SK-N-SH treated with all-trans-retinoic acid at 6 μM for 48 hours (cell line): ENCODE measurements at regions not wholly inside any gene's neighbourhood (a gene's known extent, or its start where the extent isn't known, plus 50 kb on each side); places are given as distances from the start of the nearest gene placed in this dataset.

ENCODE experiments used
- ATAC-seq: fragments of 200-7000 bp; cut with Tn5 transposase; 3 replicates; pipeline ENCODE4 v1.9.1; 2020; ENCODE audit warnings: mild to moderate bottlenecking, moderate library complexity
- BACH2 ChIP-seq: fragments of 250-450 bp; sonication (Bioruptor Pico); IDR thresholded peaks from 2 replicates; pipeline ENCODE4 v1.9.0; 2021; ENCODE audit warnings: mild to moderate bottlenecking, borderline replicate concordance
- CSDC2 ChIP-seq: fragments of 250-450 bp; sonication (Bioruptor Pico); IDR thresholded peaks from 2 replicates; pipeline ENCODE4 v1.5.0; 2020; ENCODE audit warnings: mild to moderate bottlenecking, moderate library complexity
- CSRNP3 ChIP-seq: fragments of 250-450 bp; sonication (Bioruptor Pico); IDR thresholded peaks from 2 replicates; pipeline ENCODE4 v1.5.1; 2021; ENCODE audit warnings: mild to moderate bottlenecking, moderate library complexity
- ESRRG ChIP-seq: fragments of 250-450 bp; sonication (Bioruptor Pico); IDR thresholded peaks from 2 replicates; pipeline ENCODE4 v1.6.1; 2021; ENCODE audit warnings: mild to moderate bottlenecking
- GLIS3 ChIP-seq: fragments of 250-450 bp; sonication (Bioruptor Pico); IDR thresholded peaks from 2 replicates; pipeline ENCODE4 v1.5.0; 2020; ENCODE audit warnings: mild to moderate bottlenecking, moderate library complexity
- ISL1 ChIP-seq: fragments of 250-450 bp; sonication (Bioruptor Pico); IDR thresholded peaks from 2 replicates; pipeline ENCODE4 v2.1.2; 2022; ENCODE audit warnings: mild to moderate bottlenecking, moderate library complexity
- OSR1 ChIP-seq: fragments of 250-450 bp; sonication (Bioruptor Pico); IDR thresholded peaks from 2 replicates; pipeline ENCODE4 v1.8.0; 2022; ENCODE audit warnings: moderate library complexity, mild to moderate bottlenecking, inconsistent platforms
- PPARA ChIP-seq: fragments of 250-450 bp; sonication (Bioruptor Pico); IDR thresholded peaks from 2 replicates; pipeline ENCODE4 v1.5.0; 2020; ENCODE audit warnings: mild to moderate bottlenecking, borderline replicate concordance
- RARB ChIP-seq: fragments of 250-450 bp; sonication (Bioruptor Pico); IDR thresholded peaks from 2 replicates; pipeline ENCODE4 v1.8.0; 2021; ENCODE audit warnings: mild to moderate bottlenecking, moderate library complexity
- TCF4 ChIP-seq: fragments of 250-450 bp; sonication (Bioruptor Pico); IDR thresholded peaks from 2 replicates; pipeline ENCODE4 v1.8.0; 2021; ENCODE audit warnings: mild to moderate bottlenecking, moderate library complexity, borderline replicate concordance
- TOX ChIP-seq: fragments of 250-450 bp; sonication (Bioruptor Pico); IDR thresholded peaks from 2 replicates; pipeline ENCODE4 v1.8.0; 2021; ENCODE audit warnings: mild to moderate bottlenecking, moderate library complexity, borderline replicate concordance
- TSHZ2 ChIP-seq: fragments of 250-450 bp; sonication (Bioruptor Pico); IDR thresholded peaks from 2 replicates; pipeline ENCODE4 v1.5.0; 2020; ENCODE audit warnings: mild to moderate bottlenecking, moderate library complexity
- ZC3H10 ChIP-seq: fragments of 250-450 bp; sonication (Bioruptor Pico); IDR thresholded peaks from 2 replicates; pipeline ENCODE4 v1.5.1; 2021; ENCODE audit warnings: mild to moderate bottlenecking, moderate library complexity
- ZFP3 ChIP-seq: fragments of 250-450 bp; sonication (Bioruptor Pico); IDR thresholded peaks from 2 replicates; pipeline ENCODE4 v1.5.0; 2020; ENCODE audit warnings: mild to moderate bottlenecking, moderate library complexity
- ZFP30 ChIP-seq: fragments of 450-650 bp; formaldehyde crosslinking; IDR thresholded peaks from 2 replicates; pipeline ENCODE4 v1.5.0; 2022; ENCODE audit warnings: mild to moderate bottlenecking, moderate library complexity
- ZNF565 ChIP-seq: fragments of 450-650 bp; formaldehyde crosslinking; conservative IDR thresholded peaks from 2 replicates; pipeline ENCODE4 v1.5.0; 2020; ENCODE audit warnings: low read depth, mild to moderate bottlenecking, moderate library complexity
- ZNF70 ChIP-seq: fragments of 450-650 bp; formaldehyde crosslinking; IDR thresholded peaks from 2 replicates; pipeline ENCODE4 v1.5.0; 2020; ENCODE audit warnings: mild to moderate bottlenecking, moderate library complexity
- TF ChIP-seq, protein P1 (sequence below): fragments of 250-450 bp; sonication (Bioruptor Pico); IDR thresholded peaks from 2 replicates; pipeline ENCODE4 v1.8.0; 2020; ENCODE audit warnings: mild to moderate bottlenecking, moderate library complexity, borderline replicate concordance
- TF ChIP-seq, protein P2 (sequence below): fragments of 250-450 bp; sonication (Bioruptor Pico); IDR thresholded peaks from 2 replicates; pipeline ENCODE4 v1.8.0; 2021; ENCODE audit warnings: low read depth, mild to moderate bottlenecking, moderate library complexity, borderline replicate concordance
- TF ChIP-seq, protein P3 (sequence below): fragments of 250-450 bp; sonication (Bioruptor Pico); IDR thresholded peaks from 2 replicates; pipeline ENCODE4 v1.5.1; 2020; ENCODE audit warnings: low read depth, mild to moderate bottlenecking, moderate library complexity

DNA sequence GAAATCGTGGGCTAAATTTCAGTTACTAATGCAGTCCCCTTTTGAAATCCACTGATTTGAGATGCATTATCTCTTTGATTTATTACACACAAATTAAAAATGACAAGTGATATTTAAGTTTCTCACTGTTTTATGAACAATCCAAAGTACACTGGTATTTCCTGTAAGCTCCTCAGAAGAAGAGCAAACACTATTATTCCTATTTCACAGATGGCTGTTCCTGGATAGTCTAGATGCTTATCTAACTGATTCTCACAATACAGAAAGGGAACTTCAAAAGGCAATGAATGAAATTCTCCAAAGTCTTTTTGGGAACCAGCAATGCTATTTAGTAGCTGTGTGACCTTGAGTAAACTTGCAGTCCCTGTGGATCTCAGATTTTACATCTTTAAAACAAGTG, 404.7 kb upstream of the DAB2 start:
- no peak for ATAC-seq
- TF ChIP-seq GLIS3 (CRISPR knock-in tag), result no peak
- no peak for TF ChIP-seq ZNF565
- no peak for TF ChIP-seq BACH2 (CRISPR knock-in tag)
- no peak for TF ChIP-seq PPARA (CRISPR knock-in tag)
- TF ChIP-seq ESRRG (CRISPR knock-in tag), result no peak
- no peak for TF ChIP-seq OSR1 (CRISPR knock-in tag)

DNA sequence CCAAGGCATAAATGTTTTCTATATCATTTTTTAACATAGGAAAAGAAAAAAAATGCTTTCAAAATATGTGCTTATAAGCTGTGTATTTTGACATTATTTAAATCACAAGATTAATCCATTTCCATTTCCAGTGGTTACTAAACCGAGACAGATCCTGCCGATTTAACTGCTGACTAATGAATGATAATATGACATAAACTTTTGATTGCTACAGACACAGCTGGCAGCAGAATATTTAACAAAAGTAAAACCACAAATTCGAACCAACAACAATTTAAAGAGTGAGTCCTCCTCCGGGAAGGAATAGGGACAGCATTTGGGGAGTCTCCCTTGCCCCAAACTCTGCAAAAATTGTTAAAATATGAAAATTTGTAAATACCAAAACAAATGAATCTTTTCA, 401.3 kb upstream of the DAB2 start:
- TF ChIP-seq PPARA (CRISPR knock-in tag) (no peak), ZNF70 (no peak), TCF4 (CRISPR knock-in tag) (no peak), CSRNP3 (CRISPR knock-in tag) (no peak), TOX (no peak), RARB (CRISPR knock-in tag) (no peak), ISL1 (CRISPR knock-in tag) (no peak), CSDC2 (CRISPR knock-in tag) (no peak), TSHZ2 (CRISPR knock-in tag) (no peak), ZNF565 (no peak)
- TF ChIP-seq, protein P1, sequence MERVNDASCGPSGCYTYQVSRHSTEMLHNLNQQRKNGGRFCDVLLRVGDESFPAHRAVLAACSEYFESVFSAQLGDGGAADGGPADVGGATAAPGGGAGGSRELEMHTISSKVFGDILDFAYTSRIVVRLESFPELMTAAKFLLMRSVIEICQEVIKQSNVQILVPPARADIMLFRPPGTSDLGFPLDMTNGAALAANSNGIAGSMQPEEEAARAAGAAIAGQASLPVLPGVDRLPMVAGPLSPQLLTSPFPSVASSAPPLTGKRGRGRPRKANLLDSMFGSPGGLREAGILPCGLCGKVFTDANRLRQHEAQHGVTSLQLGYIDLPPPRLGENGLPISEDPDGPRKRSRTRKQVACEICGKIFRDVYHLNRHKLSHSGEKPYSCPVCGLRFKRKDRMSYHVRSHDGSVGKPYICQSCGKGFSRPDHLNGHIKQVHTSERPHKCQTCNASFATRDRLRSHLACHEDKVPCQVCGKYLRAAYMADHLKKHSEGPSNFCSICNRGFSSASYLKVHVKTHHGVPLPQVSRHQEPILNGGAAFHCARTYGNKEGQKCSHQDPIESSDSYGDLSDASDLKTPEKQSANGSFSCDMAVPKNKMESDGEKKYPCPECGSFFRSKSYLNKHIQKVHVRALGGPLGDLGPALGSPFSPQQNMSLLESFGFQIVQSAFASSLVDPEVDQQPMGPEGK, result no peak
- TF ChIP-seq, protein P2, sequence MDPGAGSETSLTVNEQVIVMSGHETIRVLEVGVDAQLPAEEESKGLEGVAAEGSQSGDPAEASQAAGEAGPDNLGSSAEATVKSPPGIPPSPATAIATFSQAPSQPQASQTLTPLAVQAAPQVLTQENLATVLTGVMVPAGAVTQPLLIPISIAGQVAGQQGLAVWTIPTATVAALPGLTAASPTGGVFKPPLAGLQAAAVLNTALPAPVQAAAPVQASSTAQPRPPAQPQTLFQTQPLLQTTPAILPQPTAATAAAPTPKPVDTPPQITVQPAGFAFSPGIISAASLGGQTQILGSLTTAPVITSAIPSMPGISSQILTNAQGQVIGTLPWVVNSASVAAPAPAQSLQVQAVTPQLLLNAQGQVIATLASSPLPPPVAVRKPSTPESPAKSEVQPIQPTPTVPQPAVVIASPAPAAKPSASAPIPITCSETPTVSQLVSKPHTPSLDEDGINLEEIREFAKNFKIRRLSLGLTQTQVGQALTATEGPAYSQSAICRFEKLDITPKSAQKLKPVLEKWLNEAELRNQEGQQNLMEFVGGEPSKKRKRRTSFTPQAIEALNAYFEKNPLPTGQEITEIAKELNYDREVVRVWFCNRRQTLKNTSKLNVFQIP, result no peak
- TF ChIP-seq, protein P3, sequence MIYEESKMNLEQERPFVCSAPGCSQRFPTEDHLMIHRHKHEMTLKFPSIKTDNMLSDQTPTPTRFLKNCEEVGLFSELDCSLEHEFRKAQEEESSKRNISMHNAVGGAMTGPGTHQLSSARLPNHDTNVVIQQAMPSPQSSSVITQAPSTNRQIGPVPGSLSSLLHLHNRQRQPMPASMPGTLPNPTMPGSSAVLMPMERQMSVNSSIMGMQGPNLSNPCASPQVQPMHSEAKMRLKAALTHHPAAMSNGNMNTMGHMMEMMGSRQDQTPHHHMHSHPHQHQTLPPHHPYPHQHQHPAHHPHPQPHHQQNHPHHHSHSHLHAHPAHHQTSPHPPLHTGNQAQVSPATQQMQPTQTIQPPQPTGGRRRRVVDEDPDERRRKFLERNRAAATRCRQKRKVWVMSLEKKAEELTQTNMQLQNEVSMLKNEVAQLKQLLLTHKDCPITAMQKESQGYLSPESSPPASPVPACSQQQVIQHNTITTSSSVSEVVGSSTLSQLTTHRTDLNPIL (CRISPR knock-in tag), result no peak
- TF ChIP-seq, all 23 proteins: peak for 0
- no peak for ATAC-seq

- no peak for ATAC-seq
- TF ChIP-seq ZFP30, result no peak
- TF ChIP-seq ZFP3 (CRISPR knock-in tag), result no peak
- TF ChIP-seq ZNF70, result no peak
- TF ChIP-seq ZC3H10, result no peak
- TF ChIP-seq RARB (CRISPR knock-in tag), result no peak
- TF ChIP-seq, protein P3 (CRISPR knock-in tag), result no peak
- no peak for TF ChIP-seq CSRNP3 (CRISPR knock-in tag)
- TF ChIP-seq TCF4 (CRISPR knock-in tag), result no peak
- TF ChIP-seq, protein P1, result no peak
- no peak for TF ChIP-seq ZNF565
These were observed 400.5 kb upstream of the DAB2 start for GRCh38 chr5:39825301-39825700.
